ENCODE measurements at regions not wholly inside any gene's neighbourhood (a gene's known extent, or its start where the extent isn't known, plus 50 kb on each side); places are given as distances from the start of the nearest gene placed in this dataset.
A peak's percentile ranks its signal among the peaks of the same experiment; 100 is the strongest.

GRCh38 chr2:70036290-70036689 lies 51.0 kb upstream of the PCBP1 start:
- peak overlapping the region; percentile 62 for H3K27ac Mint-ChIP-seq
- H3K36me3 Mint-ChIP-seq (ENCODE audit: low read depth): peaks cover 14% of the 10 kb centered on the region

GRCh38 chr2:70035344-70035844 lies 51.9 kb upstream of the PCBP1 start:
- DNase-seq: no peak
- H3K36me3 Mint-ChIP-seq (ENCODE audit: low read depth): peaks cover 14% of the 10 kb centered on the region
- no peak overlapping the region for H3K4me3 Mint-ChIP-seq
- H3K27me3 Mint-ChIP-seq: no peaks in the 10 kb centered on the region
- no peak for ATAC-seq
- peaks cover 18% of the 10 kb centered on the region for H3K4me1 Mint-ChIP-seq
- no peak overlapping the region for H3K27ac Mint-ChIP-seq
- H3K9me3 ChIP-seq (ENCODE audit: control insufficient read depth, low read length, poor library complexity, severe bottlenecking): no peaks in the 10 kb centered on the region

More at GRCh38 chr2:70036290-70036689, 51.0 kb upstream of the PCBP1 start:
- H3K9me3 ChIP-seq (ENCODE audit: control insufficient read depth, low read length, poor library complexity, severe bottlenecking): no peaks in the 10 kb centered on the region
- ATAC-seq (no peak), DNase-seq (no peak)
- Mint-ChIP-seq H3K27me3 (no peaks in the 10 kb centered on the region), H3K4me1 (peaks cover 18% of the 10 kb centered on the region), H3K4me3 (no peak overlapping the region)

DNA sequence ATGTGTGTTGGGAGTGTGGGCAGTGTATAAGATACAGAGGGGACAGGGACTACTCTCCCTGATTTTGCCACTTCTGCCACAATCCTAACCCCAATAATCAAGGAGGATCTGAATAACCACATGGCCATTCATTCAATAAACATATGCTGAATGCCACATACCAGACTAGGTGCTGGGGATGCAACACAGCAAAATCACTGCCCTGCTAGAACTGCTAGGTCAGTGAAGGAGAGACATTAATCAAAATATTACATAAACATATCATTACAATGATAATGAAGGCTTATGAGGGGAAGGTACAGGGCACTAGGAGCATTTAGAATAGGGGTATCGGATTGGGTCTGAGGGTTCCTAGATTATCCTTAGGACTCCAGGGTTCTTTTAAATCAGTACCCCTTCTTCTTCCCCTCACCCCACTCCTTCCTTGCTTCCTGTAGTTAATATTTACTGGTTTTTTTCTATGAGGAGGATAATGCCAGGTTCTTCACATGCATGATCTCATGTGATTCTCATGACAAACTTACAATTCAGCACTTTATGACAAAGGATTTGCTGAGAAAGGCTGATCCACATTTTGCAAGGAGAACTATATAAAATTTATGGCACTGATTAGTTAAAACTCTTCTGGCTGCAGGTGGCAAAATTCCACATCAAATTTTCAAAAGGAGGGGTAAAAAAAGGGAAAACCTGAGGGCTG lies 56.4 kb upstream of the PCBP1 start:
- H3K36me3 Mint-ChIP-seq (ENCODE audit: low read depth): peaks cover 6% of the 10 kb centered on the region
- peaks cover 4% of the 10 kb centered on the region for H3K4me1 Mint-ChIP-seq
- no peaks in the 10 kb centered on the region for H3K9me3 ChIP-seq (ENCODE audit: control insufficient read depth, low read length, poor library complexity, severe bottlenecking)
- H3K27ac Mint-ChIP-seq: peak overlapping the region; percentile 2
- DNase-seq: no peak
- H3K4me3 Mint-ChIP-seq: no peak overlapping the region
- H3K27me3 Mint-ChIP-seq: no peaks in the 10 kb centered on the region
- no peak for ATAC-seq

GRCh38 chr2:70029814-70030409 lies 57.4 kb upstream of the PCBP1 start:
- H3K27ac Mint-ChIP-seq: peak overlapping the region; percentile 2
- no peak overlapping the region for H3K4me3 Mint-ChIP-seq
- H3K36me3 Mint-ChIP-seq (ENCODE audit: low read depth): peaks cover 6% of the 10 kb centered on the region
- ATAC-seq: peak; percentile 39
- no peaks in the 10 kb centered on the region for H3K27me3 Mint-ChIP-seq
- no peaks in the 10 kb centered on the region for H3K9me3 ChIP-seq (ENCODE audit: control insufficient read depth, low read length, poor library complexity, severe bottlenecking)
- no peaks in the 10 kb centered on the region for H3K4me1 Mint-ChIP-seq
- DNase-seq: no peak

GRCh38 chr2:70024284-70024683 lies 62.9 kb upstream of the ASPRV1 start:
- H3K27me3 Mint-ChIP-seq: no peaks in the 10 kb centered on the region
- H3K4me3 Mint-ChIP-seq: no peak overlapping the region
- H3K4me1 Mint-ChIP-seq: peaks cover 3% of the 10 kb centered on the region
- H3K27ac Mint-ChIP-seq: no peak overlapping the region
- no peak for ATAC-seq
- no peak for DNase-seq
- H3K36me3 Mint-ChIP-seq (ENCODE audit: low read depth): peaks cover 5% of the 10 kb centered on the region
- no peaks in the 10 kb centered on the region for H3K9me3 ChIP-seq (ENCODE audit: control insufficient read depth, low read length, poor library complexity, severe bottlenecking)

DNA sequence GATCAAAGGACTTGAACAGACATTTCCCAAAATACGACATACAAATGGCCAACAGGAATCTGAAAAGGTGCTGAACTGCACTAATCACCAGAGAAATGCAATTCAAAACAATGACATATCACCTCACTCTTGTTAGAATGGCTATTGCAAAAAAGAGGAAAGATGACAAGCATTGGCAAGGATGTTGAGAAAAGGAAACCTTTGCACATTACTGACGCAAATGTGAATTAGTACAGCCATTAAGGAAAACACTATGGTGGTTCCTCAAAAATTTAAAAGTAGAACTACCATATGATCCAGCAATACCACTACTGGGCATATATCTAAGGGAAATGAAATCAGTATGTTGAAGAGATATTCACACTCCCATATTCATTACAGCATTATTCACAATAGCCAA lies 57.7 kb upstream of the ASPRV1 start:
- no peak overlapping the region for H3K4me3 Mint-ChIP-seq
- no peaks in the 10 kb centered on the region for H3K27me3 Mint-ChIP-seq
- H3K9me3 ChIP-seq (ENCODE audit: control insufficient read depth, low read length, poor library complexity, severe bottlenecking): no peaks in the 10 kb centered on the region
- peaks cover 10% of the 10 kb centered on the region for H3K4me1 Mint-ChIP-seq
- peaks cover 7% of the 10 kb centered on the region for H3K36me3 Mint-ChIP-seq (ENCODE audit: low read depth)
- DNase-seq: no peak
- ATAC-seq: no peak
- no peak overlapping the region for H3K27ac Mint-ChIP-seq

GRCh38 chr2:70017962-70018361 lies 56.5 kb upstream of the ASPRV1 start:
- H3K9me3 ChIP-seq (ENCODE audit: control insufficient read depth, low read length, poor library complexity, severe bottlenecking): no peaks in the 10 kb centered on the region
- Mint-ChIP-seq H3K4me1 (peaks cover 10% of the 10 kb centered on the region), H3K27ac (no peak overlapping the region), H3K4me3 (no peak overlapping the region), H3K36me3 (ENCODE audit: low read depth) (peaks cover 7% of the 10 kb centered on the region), H3K27me3 (no peaks in the 10 kb centered on the region)
- DNase-seq: no peak
- ATAC-seq: no peak

- no peaks in the 10 kb centered on the region for H3K27me3 Mint-ChIP-seq
- peak overlapping the region; percentile 17 for H3K27ac Mint-ChIP-seq
- no peak overlapping the region for H3K4me3 Mint-ChIP-seq
- peaks cover 13% of the 10 kb centered on the region for H3K4me1 Mint-ChIP-seq
- no peak for DNase-seq
- no peaks in the 10 kb centered on the region for H3K9me3 ChIP-seq (ENCODE audit: control insufficient read depth, low read length, poor library complexity, severe bottlenecking)
- ATAC-seq: no peak
- peaks cover 8% of the 10 kb centered on the region for H3K36me3 Mint-ChIP-seq (ENCODE audit: low read depth)
Observed at GRCh38 chr2:70014959-70015358, 53.5 kb upstream of the ASPRV1 start.

DNA sequence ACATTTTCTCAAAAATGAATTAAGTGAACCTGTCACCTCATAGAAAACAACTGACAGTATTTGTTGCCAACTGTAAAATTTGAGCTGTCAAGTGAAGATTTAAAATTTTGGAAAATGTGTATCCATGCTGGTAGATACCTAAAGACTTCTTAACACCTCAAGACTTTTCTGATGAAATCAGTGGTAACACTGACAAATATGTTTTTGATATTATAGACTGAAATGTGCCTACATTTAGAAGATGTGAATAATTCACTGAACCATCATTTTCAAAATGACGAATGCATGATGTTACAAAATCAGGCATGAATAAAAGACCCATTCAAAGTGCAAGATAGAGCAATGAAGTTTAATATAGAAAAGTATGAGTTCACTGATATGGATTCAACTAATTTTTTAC lies 51.5 kb upstream of the ASPRV1 start:
- no peak for ATAC-seq
- DNase-seq: no peak
- peaks cover 11% of the 10 kb centered on the region for H3K4me1 Mint-ChIP-seq
- peaks cover 8% of the 10 kb centered on the region for H3K36me3 Mint-ChIP-seq (ENCODE audit: low read depth)
- no peak overlapping the region for H3K4me3 Mint-ChIP-seq
- H3K9me3 ChIP-seq (ENCODE audit: control insufficient read depth, low read length, poor library complexity, severe bottlenecking): no peaks in the 10 kb centered on the region
- H3K27me3 Mint-ChIP-seq: no peaks in the 10 kb centered on the region
- H3K27ac Mint-ChIP-seq: no peak overlapping the region

DNA sequence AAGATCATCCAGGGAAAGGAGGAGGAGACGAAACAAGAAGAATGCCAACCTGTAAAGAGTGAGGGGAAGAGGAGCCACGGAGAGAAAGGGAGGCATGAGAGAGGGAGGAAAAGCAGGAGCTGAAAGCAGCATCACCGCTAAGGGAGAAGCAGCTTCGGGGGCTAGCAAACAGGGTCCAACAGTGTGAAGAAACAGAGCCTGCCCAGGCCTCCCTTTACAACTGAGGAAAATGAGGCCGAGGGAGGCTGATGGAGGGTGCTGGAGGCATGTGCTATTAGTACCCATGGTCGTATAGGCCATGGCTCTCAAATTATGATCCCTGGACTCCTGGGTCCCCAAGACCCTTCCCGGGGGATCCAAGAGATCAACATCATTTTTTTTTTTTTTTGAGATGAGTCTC lies 50.4 kb upstream of the ASPRV1 start:
- ATAC-seq: no peak
- H3K36me3 Mint-ChIP-seq (ENCODE audit: low read depth): peaks cover 8% of the 10 kb centered on the region
- H3K9me3 ChIP-seq (ENCODE audit: control insufficient read depth, low read length, poor library complexity, severe bottlenecking): no peaks in the 10 kb centered on the region
- H3K27ac Mint-ChIP-seq: peak overlapping the region; percentile 79
- no peak overlapping the region for H3K4me3 Mint-ChIP-seq
- no peaks in the 10 kb centered on the region for H3K27me3 Mint-ChIP-seq
- no peak for DNase-seq
- peaks cover 11% of the 10 kb centered on the region for H3K4me1 Mint-ChIP-seq

GRCh38 chr2:70011335-70011734 lies 49.9 kb upstream of the ASPRV1 start:
- no peaks in the 10 kb centered on the region for H3K9me3 ChIP-seq (ENCODE audit: control insufficient read depth, low read length, poor library complexity, severe bottlenecking)
- Mint-ChIP-seq H3K27ac (peak overlapping the region; percentile 79), H3K27me3 (no peaks in the 10 kb centered on the region), H3K4me1 (peaks cover 11% of the 10 kb centered on the region), H3K36me3 (ENCODE audit: low read depth) (peaks cover 8% of the 10 kb centered on the region), H3K4me3 (no peak overlapping the region)
- ATAC-seq (no peak), DNase-seq (no peak)
